SU-DHL-6 (cell line): ENCODE measurements at regions not wholly inside any gene's neighbourhood (a gene's known extent, or its start where the extent isn't known, plus 50 kb on each side); places are given as distances from the start of the nearest gene placed in this dataset.

Source experiments
- H2AFZ ChIP-seq: fragments of 200-600 bp; sonication (generic); 2 replicates; pipeline ENCODE4 v1.6.1; 2014; ENCODE audit warnings: low read depth, mild to moderate bottlenecking, moderate library complexity, mixed read lengths, antibody characterized with exemption, low read length; ENCODE audit not compliant: severe bottlenecking
- H3F3A ChIP-seq: fragments of 200-600 bp; shearing (Covaris generic); 2 replicates; pipeline ENCODE4 v1.6.0; 2016; ENCODE audit warnings: antibody characterized with exemption, mild to moderate bottlenecking; ENCODE audit not compliant: insufficient read depth
- H3K27ac ChIP-seq: fragments of 200-600 bp; sonication (generic); 2 replicates; pipeline ENCODE4 v1.5.1; 2016; ENCODE audit warnings: low read depth, mild to moderate bottlenecking, low read length, moderate library complexity, mixed read lengths
- H3K27me3 ChIP-seq: fragments of 200-600 bp; sonication (generic), shearing (Covaris generic); 2 replicates; pipeline ENCODE4 v1.6.0; 2014; ENCODE audit warnings: mild to moderate bottlenecking, low read length
- H3K36me3 ChIP-seq: fragments of 200-600 bp; sonication (generic); 2 replicates; pipeline ENCODE4 v1.6.1; 2014; ENCODE audit warnings: mild to moderate bottlenecking, low read length, mixed read lengths
- H3K4me2 ChIP-seq: fragments of 300-600, 200-600 bp; shearing (Covaris generic), sonication (generic); 2 replicates; pipeline ENCODE4 v1.6.0; 2014; ENCODE audit warnings: low read length, low read depth, mild to moderate bottlenecking; ENCODE audit not compliant: poor library complexity, severe bottlenecking
- H3K4me3 ChIP-seq: fragments of 200-600 bp; sonication (generic); 2 replicates; pipeline ENCODE4 v1.5.1; 2014; ENCODE audit warnings: antibody characterized with exemption, low read length, mild to moderate bottlenecking, mixed read lengths; ENCODE audit not compliant: insufficient read depth, poor library complexity, severe bottlenecking
- H3K79me2 ChIP-seq: fragments of 200-600 bp; sonication (generic); 2 replicates; pipeline ENCODE4 v1.6.1; 2014; ENCODE audit warnings: mild to moderate bottlenecking, low read length, moderate library complexity; ENCODE audit not compliant: insufficient read depth
- H3K9ac ChIP-seq: fragments of 200-600 bp; sonication (generic); 2 replicates; pipeline ENCODE4 v1.7.0; 2014; ENCODE audit warnings: mild to moderate bottlenecking, low read length
- H3K9me2 ChIP-seq: fragments of 200-600 bp; sonication (generic); replicated peaks from 2 replicates; pipeline ENCODE4 v1.6.1; 2014; ENCODE audit warnings: low read length; ENCODE audit not compliant: insufficient read depth
- H3K9me3 ChIP-seq: fragments of 200-600 bp; sonication (generic); 2 replicates; pipeline ENCODE4 v1.6.1; 2014; ENCODE audit warnings: low read length, mixed read lengths; ENCODE audit not compliant: insufficient read depth
- H4K20me1 ChIP-seq: fragments of 200-600 bp; sonication (generic); 2 replicates; pipeline ENCODE4 v1.6.1; 2014; ENCODE audit warnings: low read depth, mild to moderate bottlenecking, antibody characterized with exemption, low read length, moderate library complexity, mixed read lengths
- CTCF ChIP-seq: fragments of 200-600 bp; sonication (generic); IDR thresholded peaks from one replicate; pipeline ENCODE4 v1.5.1; 2017; ENCODE audit warnings: antibody characterized with exemption, mild to moderate bottlenecking, low read length, moderate library complexity; ENCODE audit not compliant: insufficient read depth, poor library complexity, severe bottlenecking
- EZH2phosphoT487 ChIP-seq: fragments of 200-600 bp; sonication (generic), shearing (Covaris generic); conservative IDR thresholded peaks from 2 replicates; pipeline ENCODE4 v1.6.1; 2018; ENCODE audit warnings: mild to moderate bottlenecking, antibody characterized with exemption, low read length, moderate library complexity, mixed read lengths

GRCh38 chr5:98500811-98501210 is 272.7 kb upstream of the RGMB start:
- Histone ChIP-seq H3K9ac (no peak overlapping the region), H3K9me3 (no peaks in the 10 kb centered on the region), H3K79me2 (no peaks in the 10 kb centered on the region), H3K27me3 (no peaks in the 10 kb centered on the region), H4K20me1 (no peaks in the 10 kb centered on the region), H3K4me3 (no peak overlapping the region), H3K36me3 (no peaks in the 10 kb centered on the region), H3K4me2 (no peak overlapping the region), H3K27ac (no peak overlapping the region), H3F3A (no peaks in the 10 kb centered on the region), H2AFZ (no peak overlapping the region), H3K9me2 (no peaks in the 10 kb centered on the region)
- no peak for TF ChIP-seq CTCF

- Histone ChIP-seq H4K20me1 (no peaks in the 10 kb centered on the region), H3K9ac (no peak overlapping the region), H3K4me3 (no peak overlapping the region), H3K36me3 (no peaks in the 10 kb centered on the region), H3K4me2 (no peak overlapping the region), H3F3A (no peaks in the 10 kb centered on the region), H2AFZ (no peak overlapping the region), H3K79me2 (no peaks in the 10 kb centered on the region), H3K27ac (no peak overlapping the region), H3K27me3 (no peaks in the 10 kb centered on the region), H3K9me2 (no peaks in the 10 kb centered on the region), H3K9me3 (no peaks in the 10 kb centered on the region)
- TF ChIP-seq EZH2phosphoT487 (no peak), CTCF (no peak)
Measured at GRCh38 chr5:98503616-98504015, 269.8 kb upstream of the RGMB start.

GRCh38 chr5:98504505-98504904 is 269.0 kb upstream of the RGMB start:
- H3K27ac ChIP-seq: no peak overlapping the region
- no peaks in the 10 kb centered on the region for H3K9me2 ChIP-seq
- H4K20me1 ChIP-seq: no peaks in the 10 kb centered on the region
- H3K27me3 ChIP-seq: no peaks in the 10 kb centered on the region
- H3F3A ChIP-seq: no peaks in the 10 kb centered on the region
- H3K9me3 ChIP-seq: no peaks in the 10 kb centered on the region
- no peak overlapping the region for H2AFZ ChIP-seq
- H3K79me2 ChIP-seq: no peaks in the 10 kb centered on the region
- H3K36me3 ChIP-seq: no peaks in the 10 kb centered on the region
- no peak for TF ChIP-seq CTCF
- TF ChIP-seq EZH2phosphoT487: no peak
- H3K9ac ChIP-seq: no peak overlapping the region
- H3K4me3 ChIP-seq: no peak overlapping the region
- no peak overlapping the region for H3K4me2 ChIP-seq
